Urinary bladder (tissue), 3 donors: ENCODE measurements at regions not wholly inside any gene's neighbourhood (a gene's known extent, or its start where the extent isn't known, plus 50 kb on each side); places are given as distances from the start of the nearest gene placed in this dataset.

Experiments
- DNase-seq: peaks from one replicate; pipeline ENCODE4 v3.0.0-alpha.2; 2015; ENCODE audit errors: extremely low spot score
- H3K27ac ChIP-seq: one replicate; pipeline ENCODE4 v1.5.1; 2013; ENCODE audit warnings: low read depth, mild to moderate bottlenecking, moderate library complexity
- H3K36me3 ChIP-seq: one replicate; pipeline ENCODE4 v1.6.1; 2013; ENCODE audit warnings: mild to moderate bottlenecking, moderate library complexity; ENCODE audit not compliant: insufficient read depth
- H3K4me1 ChIP-seq: one replicate; pipeline ENCODE4 v1.6.1; 2013; ENCODE audit warnings: mild to moderate bottlenecking, moderate library complexity; ENCODE audit not compliant: insufficient read depth
- H3K4me3 ChIP-seq: one replicate; pipeline ENCODE4 v1.5.1; 2013; ENCODE audit warnings: low read depth, low read length
- WGBS: extraction: QIAGEN DNeasy Blood & Tissue Kit; methylation state at CpG from one replicate; pipeline ENCODE4 v1.1.7; 2013; 5-methylcytosine and 5-hydroxymethylcytosine counted together
- donor health status: healthy with polysubstance abuse.
- donor health status: healthy.

GRCh38 chr10:44628921-44629320 is 244.0 kb upstream of the CXCL12 start:
- DNase-seq = no peak
- Histone ChIP-seq H3K4me3 (no peak overlapping the region), H3K4me1 (no peaks in the 10 kb centered on the region), H3K36me3 (no peaks in the 10 kb centered on the region), H3K27ac (no peak overlapping the region)
- WGBS = 14% methylated on average over 2 of the region's 2 CpGs

DNA sequence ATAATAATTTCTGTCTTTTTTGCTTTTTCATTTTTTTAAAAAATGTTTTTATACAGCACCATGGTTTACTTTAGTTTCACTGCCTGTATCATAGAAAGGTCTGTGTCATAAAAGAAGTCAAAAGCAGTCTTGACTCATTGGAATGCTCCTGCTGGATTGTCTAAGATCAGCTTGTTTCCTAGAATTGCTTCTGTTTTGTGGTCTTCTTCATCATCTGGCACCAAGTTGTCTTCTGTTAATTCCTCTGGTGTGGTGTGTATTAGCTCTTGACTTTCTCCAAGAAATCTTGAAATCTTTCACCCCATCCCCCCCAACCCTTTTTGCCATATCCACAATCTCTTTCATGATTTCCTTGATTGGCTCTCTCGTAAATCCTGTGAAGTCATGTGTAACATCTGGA is 250.3 kb upstream of the CXCL12 start:
- H3K27ac ChIP-seq = no peak overlapping the region
- no peak overlapping the region for H3K4me3 ChIP-seq
- DNase-seq = no peak
- H3K36me3 ChIP-seq = no peaks in the 10 kb centered on the region
- 83% methylated on average over 1 of the region's 1 CpG for WGBS
- no peaks in the 10 kb centered on the region for H3K4me1 ChIP-seq

DNA sequence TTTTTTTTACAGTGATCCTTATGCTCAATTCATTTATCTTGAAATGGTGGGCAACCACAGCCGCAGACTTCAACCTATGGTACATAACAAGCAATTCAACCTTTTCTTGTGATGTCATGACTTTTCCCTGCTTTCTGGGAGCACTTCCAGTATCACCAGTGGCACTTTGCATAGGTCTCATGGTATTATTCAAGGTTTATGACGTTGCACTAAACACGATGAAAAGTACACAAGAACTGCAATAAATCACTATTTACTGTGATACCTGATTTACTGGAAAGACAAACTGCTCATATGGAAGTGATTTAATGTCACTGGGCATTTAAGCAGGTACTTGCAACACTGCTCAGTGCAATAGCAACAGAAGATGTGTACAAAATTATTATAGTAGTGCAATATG is 251.7 kb upstream of the CXCL12 start:
- DNase-seq = no peak
- no peak overlapping the region for H3K27ac ChIP-seq
- H3K4me3 ChIP-seq = no peak overlapping the region
- no peaks in the 10 kb centered on the region for H3K36me3 ChIP-seq
- no peaks in the 10 kb centered on the region for H3K4me1 ChIP-seq
- 51% methylated on average over 3 of the region's 3 CpGs for WGBS

- DNase-seq = no peak
- Histone ChIP-seq H3K4me3 (no peak overlapping the region), H3K36me3 (no peaks in the 10 kb centered on the region), H3K4me1 (no peaks in the 10 kb centered on the region), H3K27ac (no peak overlapping the region)
- 31% methylated on average over 7 of the region's 7 CpGs for WGBS
Observed at GRCh38 chr10:44640429-44640828, 255.5 kb upstream of the CXCL12 start.

DNA sequence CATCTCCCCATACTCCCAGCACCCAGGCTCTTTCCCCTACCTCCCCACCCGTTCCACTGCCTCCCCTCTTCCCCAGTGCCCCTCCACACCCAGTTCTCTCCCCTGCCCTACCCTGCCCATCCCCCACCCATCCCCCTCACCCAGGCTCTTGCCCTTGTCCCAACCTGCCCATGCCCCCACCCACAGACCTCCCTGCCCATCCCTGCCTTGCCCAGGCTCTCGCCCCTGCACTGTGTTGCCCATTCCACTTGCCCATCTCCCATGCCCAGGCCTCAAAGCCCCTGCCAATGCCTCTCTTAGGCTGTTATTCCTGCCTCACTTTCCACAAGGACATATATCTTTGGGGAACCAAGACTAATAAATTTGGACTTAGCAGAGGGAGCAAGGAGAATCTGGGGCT is 262.6 kb upstream of the CXCL12 start:
- no peak for DNase-seq
- no peaks in the 10 kb centered on the region for H3K36me3 ChIP-seq
- H3K4me1 ChIP-seq = no peaks in the 10 kb centered on the region
- H3K4me3 ChIP-seq = no peak overlapping the region
- no peak overlapping the region for H3K27ac ChIP-seq
- WGBS = 86% methylated on average over 2 of the region's 2 CpGs

- DNase-seq = no peak
- WGBS = 69% methylated on average over 10 of the region's 10 CpGs
- Histone ChIP-seq H3K4me1 (no peaks in the 10 kb centered on the region), H3K36me3 (no peaks in the 10 kb centered on the region), H3K4me3 (no peak overlapping the region), H3K27ac (no peak overlapping the region)
Observed at GRCh38 chr10:44647877-44648542, 263.1 kb upstream of the CXCL12 start.

DNA sequence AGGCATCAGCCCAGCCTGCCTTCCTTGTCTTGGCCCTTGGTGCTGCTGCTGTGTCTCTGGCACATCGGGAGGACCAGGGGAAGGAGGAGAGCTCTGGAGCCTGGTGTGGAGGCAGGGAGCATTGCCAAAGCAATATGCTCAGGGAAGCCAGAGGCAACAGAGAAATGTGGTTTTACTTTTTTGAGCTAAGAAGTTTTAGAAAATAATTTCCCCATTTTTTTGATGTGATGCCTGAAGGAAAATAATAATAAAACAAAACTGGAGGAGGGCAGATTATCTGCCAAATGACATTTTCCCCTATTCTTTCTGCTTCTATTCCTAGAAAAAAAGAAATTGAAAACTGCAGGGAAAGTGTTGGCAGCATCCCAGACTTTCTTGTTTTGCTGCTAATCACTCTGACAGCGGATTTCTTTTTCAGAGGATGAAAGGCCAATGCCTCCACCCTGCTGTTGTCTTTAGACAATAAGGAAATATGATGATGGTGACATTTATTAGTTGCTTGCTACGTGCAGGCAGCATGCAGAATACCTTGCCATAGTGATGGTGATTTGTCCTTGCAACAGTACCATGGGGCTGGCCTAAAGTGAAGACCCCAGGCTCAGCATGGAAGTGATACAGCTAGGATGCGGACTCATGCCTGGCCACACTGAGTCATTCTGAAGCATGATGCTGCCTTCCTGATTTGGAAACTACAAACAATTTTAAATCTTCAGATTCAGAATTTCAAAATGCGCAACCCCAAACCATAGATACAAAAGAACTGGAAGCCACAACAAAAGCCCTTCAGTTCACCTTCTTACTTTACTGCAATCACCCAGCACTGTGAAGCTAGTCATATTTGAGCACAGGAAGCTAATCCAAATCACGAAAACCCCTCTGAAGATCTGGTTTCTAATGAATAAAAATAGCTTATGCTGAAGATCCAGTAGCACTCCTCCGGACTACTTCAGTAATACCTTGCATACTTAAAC is 260.2 kb upstream of the TMEM72 start:
- no peaks in the 10 kb centered on the region for H3K4me1 ChIP-seq
- H3K4me3 ChIP-seq = no peak overlapping the region
- WGBS = 60% methylated on average over 7 of the region's 7 CpGs
- DNase-seq = no peak
- no peak overlapping the region for H3K27ac ChIP-seq
- H3K36me3 ChIP-seq = no peaks in the 10 kb centered on the region

DNA sequence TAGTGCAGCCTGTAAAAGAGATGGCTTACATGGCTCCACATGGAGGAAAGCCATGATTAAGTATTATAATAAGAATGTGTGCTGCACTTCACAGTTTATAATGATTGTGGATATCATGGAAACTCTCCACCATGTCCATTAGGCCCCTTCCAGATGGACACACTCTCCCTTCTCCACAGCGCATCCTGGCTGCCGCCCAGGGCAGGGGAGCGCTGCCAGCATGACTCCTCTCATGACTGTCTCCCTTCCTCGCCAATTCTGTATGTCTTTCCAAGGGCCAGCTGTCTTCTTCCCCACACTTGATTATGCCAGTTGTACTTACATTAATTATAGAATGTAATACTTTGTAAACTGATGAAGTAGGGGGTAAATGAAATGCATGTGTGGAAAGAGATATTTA is 259.3 kb upstream of the TMEM72 start:
- Histone ChIP-seq H3K4me1 (no peaks in the 10 kb centered on the region), H3K27ac (no peak overlapping the region), H3K36me3 (no peaks in the 10 kb centered on the region), H3K4me3 (no peak overlapping the region)
- no peak for DNase-seq
- 63% methylated on average over 4 of the region's 4 CpGs for WGBS

- Histone ChIP-seq H3K4me1 (no peaks in the 10 kb centered on the region), H3K36me3 (no peaks in the 10 kb centered on the region), H3K4me3 (no peak overlapping the region), H3K27ac (no peak overlapping the region)
- no peak for DNase-seq
- 56% methylated on average over 3 of the region's 3 CpGs for WGBS
Observed at GRCh38 chr10:44659320-44659719, 251.8 kb upstream of the TMEM72 start.

- Histone ChIP-seq H3K27ac (no peak overlapping the region), H3K36me3 (no peaks in the 10 kb centered on the region), H3K4me1 (no peaks in the 10 kb centered on the region), H3K4me3 (no peak overlapping the region)
- no peak for DNase-seq
- 65% methylated on average over 2 of the region's 2 CpGs for WGBS
Observed at GRCh38 chr10:44660271-44660670, 250.9 kb upstream of the TMEM72 start.

DNA sequence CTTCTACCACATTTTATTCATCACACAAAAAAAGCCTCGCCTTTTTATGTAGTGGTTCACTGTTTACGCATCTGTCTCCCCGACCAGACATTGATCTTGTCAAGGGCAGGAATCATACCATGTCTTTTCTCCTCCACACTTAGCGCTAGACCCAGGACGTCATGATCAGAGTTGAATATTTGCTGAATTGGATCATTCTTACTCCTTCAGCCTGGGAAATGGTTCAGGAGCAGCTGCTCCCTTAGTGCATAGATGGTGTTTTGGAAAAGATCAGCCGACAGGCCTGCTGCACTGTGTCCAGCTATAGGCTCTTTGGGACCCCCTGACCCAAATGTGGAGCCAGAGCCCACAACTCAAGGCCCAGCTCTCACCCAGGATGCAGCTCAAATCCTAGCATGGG is 249.1 kb upstream of the TMEM72 start:
- no peak overlapping the region for H3K27ac ChIP-seq

DNA sequence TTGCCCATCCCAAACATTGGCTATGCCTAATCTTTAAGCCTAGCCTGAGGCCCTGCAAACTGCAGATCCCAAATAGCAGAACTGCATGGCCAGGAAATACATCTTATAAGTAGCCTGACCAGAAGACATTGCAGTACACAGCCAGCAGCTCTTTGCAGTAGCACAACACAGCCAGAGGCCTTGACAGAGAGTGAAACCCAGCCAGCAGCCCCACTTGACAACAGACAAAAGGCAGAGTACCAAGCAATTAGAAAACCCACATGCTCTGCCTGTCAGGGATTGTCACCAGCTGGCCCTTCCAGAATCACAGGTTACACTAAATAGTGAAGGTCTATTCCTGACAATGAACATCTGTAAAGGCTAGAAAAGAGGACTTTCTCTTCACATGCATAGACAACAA is 242.8 kb upstream of the TMEM72 start:
- Histone ChIP-seq H3K4me3 (no peak overlapping the region), H3K27ac (no peak overlapping the region), H3K4me1 (no peaks in the 10 kb centered on the region), H3K36me3 (no peaks in the 10 kb centered on the region)
- DNase-seq = no peak

More for the DNA sequence above, 249.1 kb upstream of the TMEM72 start:
- no peaks in the 10 kb centered on the region for H3K36me3 ChIP-seq
- H3K4me1 ChIP-seq = no peaks in the 10 kb centered on the region
- DNase-seq = no peak
- 68% methylated on average over 6 of the region's 6 CpGs for WGBS
- H3K4me3 ChIP-seq = no peak overlapping the region

DNA sequence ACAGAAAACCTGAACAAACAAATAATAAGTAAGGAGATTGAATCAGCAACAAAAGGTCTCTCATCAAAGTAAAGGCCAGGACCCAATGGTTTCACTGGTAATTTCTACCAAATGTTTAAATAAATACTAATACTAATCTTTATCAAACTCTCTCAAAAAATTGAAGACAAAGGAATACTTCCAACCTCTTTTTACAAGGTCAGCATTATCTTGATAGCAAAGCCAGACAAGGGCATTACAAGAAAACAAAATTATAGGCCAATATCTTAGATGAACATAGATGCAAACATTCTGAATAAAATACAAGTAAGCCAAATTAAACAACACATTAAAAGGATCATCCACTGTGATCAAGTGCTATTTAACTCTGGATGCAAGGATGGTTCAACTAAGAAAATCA is 239.8 kb upstream of the TMEM72 start:
- DNase-seq = no peak

DNA sequence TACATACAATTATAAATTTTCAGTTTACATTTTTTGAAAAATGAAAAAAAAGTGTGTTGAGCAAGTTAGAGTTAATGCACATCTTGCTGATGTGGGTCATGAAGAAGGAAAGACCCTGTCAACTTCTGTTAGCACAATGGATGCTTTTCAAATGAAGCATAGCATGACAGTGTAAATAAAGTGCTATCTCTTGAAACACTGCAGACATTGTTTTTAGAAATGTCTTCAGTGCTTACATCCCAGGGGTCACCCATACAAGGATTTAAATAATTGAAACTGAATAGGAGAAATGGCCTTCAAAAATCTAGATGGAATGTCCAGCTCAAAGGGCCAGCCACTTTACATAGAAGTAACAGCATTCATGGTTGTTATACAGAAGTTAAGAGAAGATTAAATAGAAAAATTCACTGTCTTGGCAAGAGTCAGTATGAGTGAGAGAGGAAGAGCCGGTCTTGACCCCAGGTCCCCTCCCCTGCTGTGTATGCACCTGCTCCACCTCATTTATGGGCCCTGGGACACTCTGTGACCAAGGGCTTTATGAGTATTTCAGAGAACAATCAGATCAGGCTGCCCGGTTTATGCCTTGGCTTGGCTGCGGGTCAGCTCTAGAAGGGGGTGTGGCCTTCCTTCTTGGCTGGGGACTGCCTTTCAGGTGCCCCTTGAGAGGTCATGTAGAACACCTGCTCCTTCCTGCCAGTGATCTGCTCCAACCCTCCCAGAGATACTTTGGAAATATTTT is 237.7 kb upstream of the TMEM72 start:
- DNase-seq = no peak
- Histone ChIP-seq H3K36me3 (no peaks in the 10 kb centered on the region), H3K27ac (no peak overlapping the region), H3K4me1 (no peaks in the 10 kb centered on the region), H3K4me3 (no peak overlapping the region)
- WGBS = 75% methylated on average over 3 of the region's 3 CpGs

More for the DNA sequence above, 239.8 kb upstream of the TMEM72 start:
- Histone ChIP-seq H3K27ac (no peak overlapping the region), H3K4me1 (no peaks in the 10 kb centered on the region), H3K36me3 (no peaks in the 10 kb centered on the region), H3K4me3 (no peak overlapping the region)
